Urinary bladder (tissue), 3 donors: ENCODE measurements at regions not wholly inside any gene's neighbourhood (a gene's known extent, or its start where the extent isn't known, plus 50 kb on each side); places are given as distances from the start of the nearest gene placed in this dataset.

ENCODE experiments used
- DNase-seq: peaks from one replicate; pipeline ENCODE4 v3.0.0-alpha.2; 2015; ENCODE audit errors: extremely low spot score
- H3K27ac ChIP-seq: one replicate; pipeline ENCODE4 v1.5.1; 2013; ENCODE audit warnings: low read depth, mild to moderate bottlenecking, moderate library complexity
- H3K36me3 ChIP-seq: one replicate; pipeline ENCODE4 v1.6.1; 2013; ENCODE audit warnings: mild to moderate bottlenecking, moderate library complexity; ENCODE audit not compliant: insufficient read depth
- H3K4me1 ChIP-seq: one replicate; pipeline ENCODE4 v1.6.1; 2013; ENCODE audit warnings: mild to moderate bottlenecking, moderate library complexity; ENCODE audit not compliant: insufficient read depth
- H3K4me3 ChIP-seq: one replicate; pipeline ENCODE4 v1.5.1; 2013; ENCODE audit warnings: low read depth, low read length
- WGBS: extraction: QIAGEN DNeasy Blood & Tissue Kit; methylation state at CpG from one replicate; pipeline ENCODE4 v1.1.7; 2013; 5-methylcytosine and 5-hydroxymethylcytosine counted together
- donor health status: healthy with polysubstance abuse.
- donor health status: healthy.

- DNase-seq, result no peak
- H3K36me3 ChIP-seq, result no peaks in the 10 kb centered on the region
- H3K4me1 ChIP-seq, result no peaks in the 10 kb centered on the region
- no peak overlapping the region for H3K4me3 ChIP-seq
- WGBS, result 96% methylated on average over 3 of the region's 3 CpGs
- no peak overlapping the region for H3K27ac ChIP-seq
These were observed 734.9 kb upstream of the USP15 start for GRCh38 chr12:61525331-61525730.

DNA sequence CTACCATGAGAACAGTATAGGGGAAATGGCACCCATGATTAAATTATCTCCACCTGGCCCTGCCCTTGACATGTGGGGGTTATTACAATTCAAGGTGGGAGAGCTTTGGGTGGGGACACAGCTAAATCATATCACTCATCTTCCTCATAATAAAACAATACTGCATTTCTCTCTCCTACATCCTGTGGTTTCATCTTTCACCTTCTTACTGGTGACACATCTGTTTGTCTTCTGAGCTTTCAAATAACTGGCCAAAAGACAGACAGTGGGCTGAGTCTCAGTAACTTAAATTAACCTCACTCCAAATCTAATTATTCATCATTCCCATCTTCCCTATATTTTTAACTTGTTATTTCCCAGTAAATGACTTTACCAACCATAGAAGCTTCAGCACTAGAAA is 729.7 kb upstream of the USP15 start:
- Histone ChIP-seq H3K36me3 (no peaks in the 10 kb centered on the region), H3K27ac (no peak overlapping the region), H3K4me1 (no peaks in the 10 kb centered on the region), H3K4me3 (no peak overlapping the region)
- no peak for DNase-seq

GRCh38 chr12:61531195-61531594 is 729.0 kb upstream of the USP15 start:
- WGBS, result 66% methylated on average over 4 of the region's 4 CpGs
- no peak overlapping the region for H3K4me3 ChIP-seq

GRCh38 chr12:61536117-61536516 is 724.1 kb upstream of the USP15 start:
- H3K27ac ChIP-seq, result no peak overlapping the region
- H3K4me1 ChIP-seq, result no peaks in the 10 kb centered on the region
- no peak for DNase-seq
- no peaks in the 10 kb centered on the region for H3K36me3 ChIP-seq
- 92% methylated on average over 3 of the region's 3 CpGs for WGBS
- no peak overlapping the region for H3K4me3 ChIP-seq

More at GRCh38 chr12:61531195-61531594, 729.0 kb upstream of the USP15 start:
- no peaks in the 10 kb centered on the region for H3K4me1 ChIP-seq
- H3K27ac ChIP-seq, result no peak overlapping the region
- DNase-seq, result no peak
- H3K36me3 ChIP-seq, result no peaks in the 10 kb centered on the region

DNA sequence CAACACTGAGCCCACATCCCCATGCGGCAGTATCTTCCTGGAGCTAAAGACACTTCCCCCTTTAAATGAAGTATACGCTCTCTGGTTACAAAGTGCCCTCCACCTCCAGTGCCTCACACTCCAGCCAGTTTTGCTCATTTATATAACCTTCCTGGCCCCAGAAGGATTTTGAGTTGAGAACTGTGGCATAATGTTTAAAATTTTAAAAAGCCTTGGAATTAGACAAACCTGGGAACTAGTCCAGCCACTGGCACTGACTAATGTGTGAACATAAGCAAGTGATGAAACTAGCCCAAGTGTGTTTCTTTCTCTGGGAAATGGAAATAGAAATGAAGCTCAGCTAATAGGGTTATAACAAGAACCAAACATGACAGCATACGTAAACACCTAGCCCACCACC is 723.7 kb upstream of the USP15 start:
- Histone ChIP-seq H3K36me3 (no peaks in the 10 kb centered on the region), H3K4me1 (no peaks in the 10 kb centered on the region), H3K27ac (no peak overlapping the region), H3K4me3 (no peak overlapping the region)
- 63% methylated on average over 3 of the region's 3 CpGs for WGBS
- no peak for DNase-seq

GRCh38 chr12:61538951-61539350 is 721.3 kb upstream of the USP15 start:
- 97% methylated on average over 2 of the region's 2 CpGs for WGBS
- Histone ChIP-seq H3K4me1 (no peaks in the 10 kb centered on the region), H3K27ac (no peak overlapping the region), H3K36me3 (no peaks in the 10 kb centered on the region), H3K4me3 (no peak overlapping the region)
- DNase-seq, result no peak

GRCh38 chr12:61542551-61542950 is 717.7 kb upstream of the USP15 start:
- no peak for DNase-seq
- H3K27ac ChIP-seq, result no peak overlapping the region
- no peaks in the 10 kb centered on the region for H3K36me3 ChIP-seq
- 60% methylated on average over 3 of the region's 3 CpGs for WGBS
- no peak overlapping the region for H3K4me3 ChIP-seq
- H3K4me1 ChIP-seq, result no peaks in the 10 kb centered on the region

- 80% methylated on average over 6 of the region's 6 CpGs for whole genome bisulfite sequencing
- peak; percentile 13 for DNase-seq
- Histone ChIP-seq H3K36me3 (no peaks in the 10 kb centered on the region), H3K27ac (no peak overlapping the region), H3K4me1 (no peaks in the 10 kb centered on the region), H3K4me3 (no peak overlapping the region)
These were observed 713.9 kb upstream of the USP15 start for GRCh38 chr12:61546296-61546695.

DNA sequence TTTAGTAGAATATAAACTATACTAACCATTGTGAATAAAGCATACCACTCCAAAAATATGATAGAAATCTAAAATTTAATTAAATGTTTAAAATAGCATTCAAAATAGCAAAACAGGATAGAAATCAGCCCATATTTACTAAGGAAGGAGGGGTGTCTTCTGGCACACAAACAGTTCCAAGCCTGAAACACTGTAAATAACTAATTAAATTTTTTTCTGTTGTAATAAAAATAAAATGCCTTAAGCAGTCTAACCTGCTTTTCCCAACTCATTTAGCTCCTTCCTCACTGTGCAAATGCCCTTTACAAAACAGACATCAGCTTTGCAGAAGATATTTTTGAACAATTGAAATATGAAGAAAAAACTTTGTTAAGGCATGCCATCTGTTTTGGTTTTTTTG is 707.1 kb upstream of the USP15 start:
- Histone ChIP-seq H3K36me3 (no peaks in the 10 kb centered on the region), H3K4me3 (no peak overlapping the region), H3K27ac (no peak overlapping the region), H3K4me1 (no peaks in the 10 kb centered on the region)
- DNase-seq, result no peak

GRCh38 chr12:61554268-61555008 is 705.8 kb upstream of the USP15 start:
- WGBS, result 85% methylated on average over 6 of the region's 6 CpGs
- H3K4me1 ChIP-seq, result no peaks in the 10 kb centered on the region
- DNase-seq, result no peak
- no peak overlapping the region for H3K27ac ChIP-seq
- H3K36me3 ChIP-seq, result no peaks in the 10 kb centered on the region
- no peak overlapping the region for H3K4me3 ChIP-seq

DNA sequence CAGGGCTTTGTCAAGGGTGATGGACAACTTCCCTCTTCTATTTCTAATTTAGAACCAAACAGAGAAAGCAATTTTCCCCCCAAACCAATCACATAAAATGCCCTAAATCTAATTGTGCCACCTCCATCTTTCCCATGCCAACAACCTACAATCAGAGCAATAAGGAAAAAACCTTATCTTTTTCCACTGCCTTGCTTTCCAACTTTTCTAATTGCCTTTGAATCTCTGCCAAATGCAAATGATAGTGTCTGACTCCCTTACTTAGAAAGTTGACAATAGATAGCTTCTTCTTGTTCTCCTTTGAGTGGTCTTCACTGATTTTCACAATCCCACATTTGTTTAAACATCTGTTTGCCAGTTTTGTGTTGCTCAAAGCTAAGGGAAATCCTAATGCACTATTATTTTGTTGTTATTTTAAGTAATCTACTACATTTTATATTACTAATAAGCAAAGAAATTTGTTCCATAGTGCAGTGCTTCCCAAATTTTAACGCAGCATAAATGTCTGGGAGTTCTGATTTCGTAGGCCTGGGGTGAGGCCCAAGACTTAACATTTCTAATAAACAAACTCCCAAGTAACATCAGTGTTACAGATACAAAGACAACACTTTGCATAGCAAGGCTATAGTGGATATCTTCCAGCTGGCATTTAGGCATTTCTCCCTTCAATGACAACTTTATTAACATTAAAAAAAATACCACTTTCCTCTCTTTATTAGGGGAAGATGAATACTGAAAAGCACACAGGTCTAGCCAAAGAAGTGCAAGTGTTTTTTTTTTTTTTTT is 696.3 kb upstream of the USP15 start:
- 28% methylated on average over 2 of the region's 2 CpGs for WGBS
- H3K27ac ChIP-seq, result no peak overlapping the region
- H3K4me1 ChIP-seq, result no peaks in the 10 kb centered on the region
- H3K36me3 ChIP-seq, result no peaks in the 10 kb centered on the region
- H3K4me3 ChIP-seq, result no peak overlapping the region
- DNase-seq, result peak; percentile 36

DNA sequence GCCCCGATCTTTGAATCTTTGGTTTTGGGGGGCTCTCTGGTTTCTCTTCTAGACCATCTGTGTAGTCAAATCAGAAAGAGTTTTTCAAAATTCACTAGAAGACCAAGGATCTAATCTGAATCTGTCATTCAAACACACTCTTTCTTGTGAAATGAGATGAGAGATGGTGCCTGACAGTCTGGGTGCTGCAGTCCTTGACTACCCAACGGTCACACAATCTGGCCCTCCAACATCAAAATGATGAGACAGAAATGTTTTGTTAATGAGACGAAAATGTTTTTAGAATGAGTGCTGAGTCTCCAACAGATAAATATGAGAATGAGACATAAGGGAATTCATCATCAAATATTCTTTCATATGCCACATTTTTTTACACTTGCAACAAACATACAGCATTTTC is 695.7 kb upstream of the USP15 start:
- DNase-seq, result no peak
- Histone ChIP-seq H3K4me1 (no peaks in the 10 kb centered on the region), H3K36me3 (no peaks in the 10 kb centered on the region), H3K27ac (no peak overlapping the region), H3K4me3 (no peak overlapping the region)
- 33% methylated on average over 3 of the region's 3 CpGs for WGBS

- WGBS, result 79% methylated on average over 2 of the region's 2 CpGs
- no peaks in the 10 kb centered on the region for H3K4me1 ChIP-seq
- H3K4me3 ChIP-seq, result no peak overlapping the region
- no peaks in the 10 kb centered on the region for H3K36me3 ChIP-seq
- no peak for DNase-seq
- no peak overlapping the region for H3K27ac ChIP-seq
These were observed 694.0 kb upstream of the USP15 start for GRCh38 chr12:61566183-61566582.

GRCh38 chr12:61574339-61574738 is 685.9 kb upstream of the USP15 start:
- no peak for DNase-seq
- H3K36me3 ChIP-seq, result no peaks in the 10 kb centered on the region
- 61% methylated on average over 3 of the region's 3 CpGs for WGBS

More at GRCh38 chr12:61574339-61574738, 685.9 kb upstream of the USP15 start:
- H3K4me3 ChIP-seq, result no peak overlapping the region
- no peak overlapping the region for H3K27ac ChIP-seq
- H3K4me1 ChIP-seq, result no peaks in the 10 kb centered on the region
